A673 (cell line): ENCODE measurements at regions not wholly inside any gene's neighbourhood (a gene's known extent, or its start where the extent isn't known, plus 50 kb on each side); places are given as distances from the start of the nearest gene placed in this dataset.
A peak's percentile ranks its signal among the peaks of the same experiment; 100 is the strongest.

ENCODE experiments used
- BruUV-seq: library from RNA; stranded (reverse); fragments of 400-500 nt; replicated peaks from 2 replicates; lab custom pipeline; 2021; lab: Mats Ljungman, UMichigan
- CTCF ChIA-PET: fragments of 300-600 bp; sonication (Branson Sonifier 250); formaldehyde crosslinking; loops from one replicate; lab custom pipeline; 2022; ENCODE audit warnings: antibody characterized with exemption; lab: Charles Lee
- POLR2A ChIA-PET: fragments of 300-600 bp; sonication (Branson Sonifier 250); formaldehyde crosslinking; loops from one replicate; lab custom pipeline; 2022; ENCODE audit warnings: antibody characterized with exemption; ENCODE audit not compliant: low non-redundant PET; lab: Charles Lee
- DNase-seq: peaks from one replicate; pipeline ENCODE4 v3.0.0-alpha.2; 2015; ENCODE audit warnings: low spot score
- H3K27ac ChIP-seq: fragments of 200-600 bp; sonication (generic); 2 replicates; pipeline ENCODE4 v1.5.1; 2016; ENCODE audit warnings: mixed run types, low read depth, mild to moderate bottlenecking, mixed read lengths, antibody characterized with exemption, low read length; ENCODE audit not compliant: poor library complexity, severe bottlenecking
- H3K27me3 ChIP-seq: fragments of 200-600 bp; sonication (generic); replicated peaks from 2 replicates; pipeline ENCODE4 v1.6.1; 2017; ENCODE audit warnings: mixed run types, low read depth, mild to moderate bottlenecking, mixed read lengths, antibody characterized with exemption, low read length; ENCODE audit not compliant: insufficient read depth, poor library complexity
- H3K36me3 ChIP-seq: fragments of 200-600 bp; sonication (generic); 2 replicates; pipeline ENCODE4 v1.6.1; 2016; ENCODE audit warnings: mixed run types, mild to moderate bottlenecking, mixed read lengths, antibody characterized with exemption, low read length; ENCODE audit not compliant: insufficient read depth, poor library complexity, severe bottlenecking
- H3K4me1 ChIP-seq: fragments of 200-600 bp; sonication (generic); 2 replicates; pipeline ENCODE4 v1.6.1; 2017; ENCODE audit warnings: mixed run types, mild to moderate bottlenecking, mixed read lengths, antibody characterized with exemption, low read length; ENCODE audit not compliant: insufficient read depth, poor library complexity, severe bottlenecking
- H3K4me3 ChIP-seq: fragments of 200-600 bp; sonication (generic); 2 replicates; pipeline ENCODE4 v1.5.1; 2016; ENCODE audit warnings: low read depth, mixed run types, mild to moderate bottlenecking, mixed read lengths, low read length; ENCODE audit not compliant: poor library complexity, severe bottlenecking
- H3K9me3 ChIP-seq: fragments of 200-600 bp; sonication (generic); 2 replicates; pipeline ENCODE4 v1.6.1; 2016; ENCODE audit warnings: mixed run types, low read depth, mild to moderate bottlenecking, mixed read lengths, antibody characterized with exemption, low read length; ENCODE audit not compliant: poor library complexity, severe bottlenecking
- EZH2 ChIP-seq: fragments of 200-600 bp; sonication (generic); IDR thresholded peaks from 2 replicates; pipeline ENCODE4 v1.6.1; 2017; ENCODE audit warnings: borderline replicate concordance, low read depth, mild to moderate bottlenecking, mixed read lengths, antibody characterized with exemption, low read length; ENCODE audit not compliant: poor library complexity, severe bottlenecking
- intact Hi-C: fragments of 100-400 bp; cut with micrococcal nuclease; formaldehyde crosslinking; loops from one replicate; pipeline ENCODE4 v1.10.0; 2022; ENCODE audit not compliant: unreplicated experiment
- TF ChIP-seq, protein P1 (sequence below): fragments of 300-800, 200-600 bp; sonication (generic); conservative IDR thresholded peaks from 2 replicates; pipeline ENCODE4 v1.5.1; 2017; ENCODE audit warnings: low read depth, mild to moderate bottlenecking, antibody characterized with exemption, low read length, moderate library complexity, mixed read lengths

DNA sequence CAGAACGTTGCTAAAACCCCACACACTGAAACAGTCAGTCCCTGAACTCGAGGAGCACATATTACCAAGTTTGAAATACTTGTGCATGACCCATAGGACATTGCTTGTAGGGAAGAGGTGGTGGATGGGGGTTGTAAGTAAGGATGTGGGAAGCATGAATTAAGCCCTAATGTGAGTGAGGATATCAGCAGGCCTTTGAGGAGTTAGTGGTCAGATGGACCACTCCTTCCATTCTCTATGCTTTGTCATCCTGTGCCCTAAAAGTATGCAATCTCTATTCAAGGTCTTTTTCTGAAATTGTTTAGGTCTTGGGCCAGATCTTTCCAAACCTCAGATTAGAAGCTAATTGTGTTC, 70.9 kb upstream of the SAMSN1 start:
- intact Hi-C loops: no loop called here
- ChIA-PET CTCF (no interaction called here), POLR2A (no interaction called here)
- Histone ChIP-seq H3K27me3 (no peaks in the 10 kb centered on the region), H3K9me3 (no peaks in the 10 kb centered on the region), H3K4me1 (peaks cover 20% of the 10 kb centered on the region), H3K36me3 (no peaks in the 10 kb centered on the region), H3K4me3 (no peak overlapping the region), H3K27ac (no peak overlapping the region)
- no peak for DNase-seq
- no peak for TF ChIP-seq EZH2
- TF ChIP-seq, protein P1, sequence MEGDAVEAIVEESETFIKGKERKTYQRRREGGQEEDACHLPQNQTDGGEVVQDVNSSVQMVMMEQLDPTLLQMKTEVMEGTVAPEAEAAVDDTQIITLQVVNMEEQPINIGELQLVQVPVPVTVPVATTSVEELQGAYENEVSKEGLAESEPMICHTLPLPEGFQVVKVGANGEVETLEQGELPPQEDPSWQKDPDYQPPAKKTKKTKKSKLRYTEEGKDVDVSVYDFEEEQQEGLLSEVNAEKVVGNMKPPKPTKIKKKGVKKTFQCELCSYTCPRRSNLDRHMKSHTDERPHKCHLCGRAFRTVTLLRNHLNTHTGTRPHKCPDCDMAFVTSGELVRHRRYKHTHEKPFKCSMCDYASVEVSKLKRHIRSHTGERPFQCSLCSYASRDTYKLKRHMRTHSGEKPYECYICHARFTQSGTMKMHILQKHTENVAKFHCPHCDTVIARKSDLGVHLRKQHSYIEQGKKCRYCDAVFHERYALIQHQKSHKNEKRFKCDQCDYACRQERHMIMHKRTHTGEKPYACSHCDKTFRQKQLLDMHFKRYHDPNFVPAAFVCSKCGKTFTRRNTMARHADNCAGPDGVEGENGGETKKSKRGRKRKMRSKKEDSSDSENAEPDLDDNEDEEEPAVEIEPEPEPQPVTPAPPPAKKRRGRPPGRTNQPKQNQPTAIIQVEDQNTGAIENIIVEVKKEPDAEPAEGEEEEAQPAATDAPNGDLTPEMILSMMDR: no peak
- BruUV-seq: no TSS peak

DNA sequence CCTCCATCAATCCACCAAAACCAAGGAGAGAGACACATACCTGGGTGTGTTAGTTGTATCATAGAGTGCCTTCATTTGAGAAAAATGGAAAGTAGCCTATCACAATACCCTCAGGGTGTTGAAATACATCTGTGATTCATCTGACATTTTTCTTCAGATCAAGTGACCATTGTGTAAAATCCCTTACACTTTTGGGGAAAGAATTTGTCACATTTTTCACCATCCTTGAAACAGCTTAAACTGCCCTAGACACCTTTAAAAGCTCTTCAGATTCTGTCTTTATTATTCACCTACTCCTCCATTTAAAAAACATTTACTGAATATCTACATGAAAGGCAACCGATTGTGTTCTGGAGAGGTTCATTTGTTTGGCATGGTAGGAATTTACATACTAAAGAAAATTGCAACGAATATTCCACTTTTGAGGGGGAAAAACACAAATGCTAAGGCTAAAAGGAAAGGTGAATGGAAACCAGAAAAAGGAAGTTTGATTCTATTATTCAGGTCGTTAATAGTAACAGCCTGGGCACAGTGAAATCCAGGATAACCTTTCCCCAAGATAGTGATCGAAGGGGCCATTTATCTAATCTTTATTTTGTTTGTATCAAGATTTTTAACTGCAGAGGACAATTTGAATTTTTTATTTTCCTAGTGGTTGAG, 70.4 kb upstream of the SAMSN1 start:
- Histone ChIP-seq H3K9me3 (no peaks in the 10 kb centered on the region), H3K4me3 (no peak overlapping the region), H3K36me3 (no peaks in the 10 kb centered on the region), H3K27me3 (no peaks in the 10 kb centered on the region), H3K4me1 (peaks cover 20% of the 10 kb centered on the region), H3K27ac (no peak overlapping the region)
- TF ChIP-seq, protein P1: no peak
- intact Hi-C loops: no loop called here
- no TSS peak for BruUV-seq
- DNase-seq: no peak
- POLR2A ChIA-PET: no interaction called here
- CTCF ChIA-PET: no interaction called here

DNA sequence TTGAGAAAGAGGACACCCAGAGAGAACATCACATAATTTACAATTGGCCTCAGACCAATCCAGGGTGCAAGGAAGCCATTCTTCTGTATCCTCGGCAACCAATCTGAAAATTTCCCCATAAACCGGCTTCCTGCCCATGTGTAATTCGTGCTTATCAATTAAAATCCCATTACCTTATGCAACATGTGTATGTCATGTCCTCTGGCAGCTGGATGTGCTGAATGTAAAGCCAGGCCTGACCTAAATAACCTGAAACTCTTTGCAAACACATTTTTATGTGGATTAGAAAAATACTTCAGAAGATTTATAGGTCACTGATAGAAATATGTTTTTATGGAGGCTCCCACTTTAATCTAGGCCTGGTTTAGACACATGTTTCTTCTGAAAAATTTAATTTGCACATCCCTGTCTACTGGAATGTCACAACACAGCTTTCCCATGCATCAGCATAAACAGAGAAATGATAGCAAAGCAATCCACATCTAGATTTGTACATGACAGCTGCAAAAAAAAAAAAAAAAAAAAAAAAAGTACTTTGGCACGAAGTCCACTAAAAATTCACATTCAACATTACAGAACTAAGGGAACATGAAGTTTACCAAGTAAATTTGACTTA, 69.4 kb upstream of the SAMSN1 start:
- Histone ChIP-seq H3K27ac (no peak overlapping the region), H3K4me3 (no peak overlapping the region), H3K27me3 (no peaks in the 10 kb centered on the region), H3K36me3 (no peaks in the 10 kb centered on the region), H3K4me1 (peaks cover 20% of the 10 kb centered on the region), H3K9me3 (no peaks in the 10 kb centered on the region)
- intact Hi-C loops: no loop called here
- CTCF ChIA-PET: no interaction called here
- no TSS peak for BruUV-seq
- POLR2A ChIA-PET: interaction anchor here (0.5 kb wide), 1 partner anchor 412 kb away, joined by 3 read pairs; no protein-coding TSS in a partner anchor
- peak; percentile 34 for DNase-seq
- TF ChIP-seq, protein P1: no peak
- TF ChIP-seq EZH2: no peak
